ENCODE measurements at regions not wholly inside any gene's neighbourhood (a gene's known extent, or its start where the extent isn't known, plus 50 kb on each side); places are given as distances from the start of the nearest gene placed in this dataset.

- no peak overlapping the region for H3K23ac ChIP-seq (ENCODE audit: insufficient read length, low read depth, low read length)
- no peaks in the 10 kb centered on the region for H3K4me1 ChIP-seq (ENCODE audit: insufficient read depth, low read length)
- no CpG with 5 or more reads among the region's 1 CpG for WGBS (ENCODE audit: extremely low coverage, insufficient read length, low lambda C conversion rate)
- H3K27ac Mint-ChIP-seq: no peak overlapping the region
- H3K4me2 ChIP-seq (ENCODE audit: insufficient read depth, insufficient read length, low read length): no peak overlapping the region
- H3K79me2 ChIP-seq (ENCODE audit: insufficient read depth, low read length): no peaks in the 10 kb centered on the region
- H4K20me1 ChIP-seq (ENCODE audit: control insufficient read depth, insufficient read depth, insufficient read length): no peaks in the 10 kb centered on the region
- H2BK5ac ChIP-seq (ENCODE audit: insufficient read length, low read length): no peak overlapping the region
- no peak overlapping the region for H3K4ac ChIP-seq (ENCODE audit: low read depth, low read length)
- no peak overlapping the region for H3T11ph ChIP-seq (ENCODE audit: low read length)
- no peak overlapping the region for H2BK20ac ChIP-seq (ENCODE audit: low read depth, low read length, poor library complexity, severe bottlenecking)
- peaks cover 16% of the 10 kb centered on the region for H3K27me3 Mint-ChIP-seq (ENCODE audit: low read depth)
- no peak overlapping the region for H2BK15ac ChIP-seq (ENCODE audit: low read depth, low read length)
- H3K27ac ChIP-seq (ENCODE audit: insufficient read length, low read depth, low read length): no peak overlapping the region
- H3K9me3 Mint-ChIP-seq: no peaks in the 10 kb centered on the region
- TF ChIP-seq CTCF (conservative IDR thresholded peaks at IDR 0.05): no peak
- no peak overlapping the region for H3K14ac ChIP-seq (ENCODE audit: insufficient read depth, low read length)
- H4K91ac ChIP-seq (ENCODE audit: insufficient read length, low read depth, low read length): no peak overlapping the region
- no peak overlapping the region for H3K56ac ChIP-seq (ENCODE audit: insufficient read length, low read depth, low read length)
- H4K8ac ChIP-seq (replicated peaks; ENCODE audit: insufficient read length, low read depth, low read length): no peak overlapping the region
- H3K9ac ChIP-seq (ENCODE audit: extremely low read depth, insufficient read length, low read length): no peak overlapping the region
- no peaks in the 10 kb centered on the region for H3K36me3 Mint-ChIP-seq (ENCODE audit: insufficient read depth in 1 of 3, low read depth in 3 of 3)
- H3K4me1 Mint-ChIP-seq: no peaks in the 10 kb centered on the region
- H4K5ac ChIP-seq (ENCODE audit: insufficient read length, low read depth, low read length): no peak overlapping the region
- H2BK120ac ChIP-seq (ENCODE audit: low read depth, low read length, poor library complexity, severe bottlenecking): no peak overlapping the region
- no peaks in the 10 kb centered on the region for H3K79me1 ChIP-seq (ENCODE audit: insufficient read depth, low read depth, low read length, poor library complexity, severe bottlenecking)
- H3K27me3 ChIP-seq (ENCODE audit: insufficient read depth, low read length): no peaks in the 10 kb centered on the region
- H3K23me2 ChIP-seq (ENCODE audit: insufficient read length, low read depth, low read length, poor library complexity, severe bottlenecking): no peaks in the 10 kb centered on the region
- H3K18ac ChIP-seq (ENCODE audit: insufficient read length, low read depth, low read length): no peak overlapping the region
- H2BK12ac ChIP-seq (ENCODE audit: insufficient read length, low read depth, low read length): no peak overlapping the region
- no peak overlapping the region for H2AFZ ChIP-seq (ENCODE audit: low read length)
- H3K9me3 ChIP-seq (ENCODE audit: control insufficient read depth, low read depth, low read length): no peaks in the 10 kb centered on the region
- no peak for DNase-seq
- H3K4me3 Mint-ChIP-seq: no peak overlapping the region
- no peak overlapping the region for H2AK5ac ChIP-seq (ENCODE audit: insufficient read length, low read length)
These were observed 101.7 kb upstream of the PAX6 start for GRCh38 chr11:31912808-31913207.
